SKM-1 treated with dmso at 0.1 percent for 144 hours (cell line): ENCODE measurements at regions not wholly inside any gene's neighbourhood (a gene's known extent, or its start where the extent isn't known, plus 50 kb on each side); places are given as distances from the start of the nearest gene placed in this dataset.
"Not testable (repeated sequence)": the region's sequence is repeated elsewhere in the genome, so short reads cannot be mapped to it uniquely, and the experiment has no call there.

Experiments used
- DNase-seq: peaks from one replicate; lab custom pipeline; 2025; ENCODE audit not compliant: unreplicated experiment; lab: John Stamatoyannopoulos, UW

DNA sequence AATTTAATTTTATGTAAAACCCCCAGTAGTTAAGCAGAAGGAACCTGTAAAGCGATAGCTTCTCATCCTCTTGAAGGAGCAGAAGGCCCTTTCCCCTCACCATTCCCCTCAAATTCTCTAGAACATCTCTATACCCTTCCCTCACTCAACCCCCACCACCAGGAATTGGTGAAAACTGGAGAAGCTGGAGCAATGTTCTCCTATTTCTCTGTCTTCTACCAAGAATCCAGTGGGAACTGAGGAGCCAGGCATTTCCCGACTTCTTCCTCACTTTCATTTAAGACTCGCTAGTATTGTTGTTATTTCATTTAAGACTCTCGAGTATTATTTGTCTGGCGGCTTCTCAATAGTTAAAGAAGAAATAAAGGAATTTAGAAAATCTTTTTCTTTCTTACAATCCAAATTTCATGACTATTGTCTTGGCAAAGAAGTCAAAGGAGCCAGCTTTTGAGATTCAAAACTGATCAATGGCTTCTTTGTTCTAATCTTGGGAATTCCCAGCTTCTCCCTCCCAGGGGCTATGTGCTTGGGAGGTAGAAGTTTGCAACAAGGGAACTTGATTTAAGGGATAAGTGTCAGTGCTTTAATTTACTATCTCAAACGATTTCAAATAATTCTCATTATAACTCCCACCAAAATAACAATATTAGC, 253.3 kb upstream of the ADGRL2 start:
- DNase-seq: no peak

DNA sequence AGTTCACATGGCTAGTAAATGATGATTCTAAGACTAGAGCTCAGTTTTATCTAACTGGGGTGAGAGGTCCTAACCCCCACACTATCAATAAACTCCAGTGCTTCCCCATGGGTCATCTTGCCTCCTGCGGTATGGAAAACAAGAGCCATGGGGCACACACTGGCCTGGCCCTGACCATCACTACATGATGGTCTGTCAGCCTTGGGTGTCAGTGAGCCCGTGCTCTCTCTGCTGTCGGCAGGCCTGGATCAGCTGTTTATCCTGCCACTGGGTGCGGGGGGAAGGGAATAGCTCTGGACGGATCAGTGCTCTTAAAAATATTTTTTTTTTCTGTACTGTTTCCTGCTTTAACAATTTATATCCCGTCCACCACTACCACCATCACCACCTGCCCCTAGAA, 255.0 kb upstream of the ADGRL2 start:
- no peak for DNase-seq

DNA sequence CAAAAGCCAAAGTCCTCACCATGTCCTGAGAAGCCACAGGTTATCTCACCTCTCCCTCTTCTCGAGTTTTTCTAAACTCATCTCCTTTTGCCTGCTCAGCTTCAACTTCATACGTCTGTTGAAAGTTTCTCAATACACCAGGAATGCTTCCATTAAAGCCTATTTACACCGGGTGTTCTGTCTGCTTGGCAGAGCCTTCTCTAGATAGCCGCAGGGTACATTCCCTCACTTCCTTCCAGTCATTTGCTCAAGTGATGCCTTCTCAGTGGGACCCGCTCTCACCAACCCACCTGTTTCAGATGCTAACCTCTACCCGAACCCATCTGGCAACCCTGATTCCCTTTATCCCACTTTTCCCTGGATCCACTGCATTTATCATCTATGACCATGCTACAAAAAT, 257.0 kb upstream of the ADGRL2 start:
- no peak for DNase-seq

DNA sequence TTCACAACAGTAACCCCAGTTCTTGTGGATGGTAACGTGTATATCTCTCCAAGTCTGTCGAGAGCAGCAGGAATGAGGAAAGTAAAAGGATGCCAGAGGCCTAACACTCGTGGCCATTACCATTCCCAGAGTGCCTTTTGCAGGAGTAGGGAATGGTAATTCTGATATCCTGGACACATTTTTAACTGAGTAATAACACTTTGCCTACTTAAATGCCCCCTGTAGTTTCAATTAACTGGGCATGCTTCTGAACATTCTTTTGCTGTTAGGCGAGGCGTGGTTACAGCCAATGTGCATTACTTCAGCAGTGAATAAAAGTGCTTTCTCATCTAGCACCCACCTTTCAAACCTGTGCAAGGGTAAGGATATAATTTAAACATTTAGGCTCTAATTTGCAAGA, 258.5 kb upstream of the ADGRL2 start:
- DNase-seq: no peak

DNA sequence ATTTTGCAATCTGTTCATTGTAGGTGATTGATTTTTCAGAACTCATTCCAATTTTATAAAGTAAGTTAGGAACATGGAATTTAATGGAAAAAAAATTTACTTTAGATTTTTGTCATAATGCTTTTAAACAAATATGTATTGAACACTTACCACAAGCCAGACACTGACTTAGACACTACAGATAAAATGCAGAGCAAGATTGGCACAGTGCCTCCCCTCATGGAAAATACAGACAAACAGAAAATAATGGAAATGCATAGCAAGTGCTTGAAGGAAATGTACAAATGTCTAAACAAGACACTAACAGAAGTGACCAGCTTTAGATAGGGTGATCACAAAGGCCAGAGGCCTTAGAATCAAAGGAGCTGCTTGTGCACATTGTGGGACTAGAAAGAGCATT, 260.5 kb upstream of the ADGRL2 start:
- no peak for DNase-seq

DNA sequence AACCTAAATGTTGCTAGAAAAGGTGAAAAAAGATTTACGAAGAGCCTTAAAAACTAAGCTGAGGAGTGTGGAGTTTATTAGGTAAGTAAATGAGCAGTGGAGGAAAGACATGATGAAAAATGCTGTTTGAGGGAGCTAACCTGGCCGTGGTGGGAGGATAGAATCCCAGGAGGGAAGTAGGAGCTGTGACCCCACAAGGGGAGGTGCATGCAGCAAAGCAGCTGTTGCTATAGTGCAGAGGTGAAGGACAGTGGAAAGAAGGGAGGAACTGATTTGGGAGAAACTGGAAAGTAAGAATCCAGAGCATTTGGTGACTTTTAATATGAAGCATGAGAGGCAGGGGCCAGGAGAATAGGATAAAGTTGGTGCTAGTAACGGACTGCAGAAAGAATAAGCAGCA, 271.7 kb upstream of the ADGRL2 start:
- no peak for DNase-seq

DNA sequence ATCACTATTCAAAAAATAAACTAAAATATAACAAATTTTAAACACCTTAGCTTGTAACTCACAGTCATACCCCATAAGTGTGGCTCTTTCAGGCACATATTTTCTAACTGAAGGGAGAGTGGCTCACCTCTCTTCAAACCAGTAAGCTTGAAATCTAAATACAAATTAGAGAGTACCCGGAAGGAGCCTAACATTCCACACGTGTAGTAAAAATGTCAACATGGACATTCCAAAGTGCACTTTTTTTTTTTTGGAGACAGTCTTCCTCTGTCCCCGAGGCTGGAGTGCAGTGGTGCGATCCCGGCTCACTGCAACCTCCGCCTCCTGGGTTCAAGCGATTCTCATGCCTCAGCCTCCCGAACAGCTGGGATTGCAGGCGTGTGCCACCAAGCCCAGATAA, 275.6 kb upstream of the ADGRL2 start:
- no peak for DNase-seq

DNA sequence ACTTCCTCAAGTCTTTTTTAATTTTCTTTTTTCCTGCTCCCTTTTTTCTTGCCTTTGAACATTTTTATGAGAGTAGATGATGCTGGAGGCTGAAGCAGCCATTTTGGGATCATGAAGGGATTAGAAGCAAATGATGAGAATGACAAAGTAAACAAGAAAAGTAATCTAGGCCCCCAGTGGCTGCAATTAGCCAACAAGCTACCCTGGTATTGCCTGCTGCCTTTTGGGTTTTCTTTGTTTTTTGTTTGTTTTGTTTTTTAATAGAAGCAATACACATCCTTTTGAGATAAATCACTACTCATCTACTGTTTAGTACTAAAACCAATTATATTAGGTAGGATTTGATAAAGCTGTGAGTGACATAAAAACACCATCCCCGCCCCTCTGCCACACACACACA, 280.7 kb upstream of the ADGRL2 start:
- DNase-seq: no peak

DNA sequence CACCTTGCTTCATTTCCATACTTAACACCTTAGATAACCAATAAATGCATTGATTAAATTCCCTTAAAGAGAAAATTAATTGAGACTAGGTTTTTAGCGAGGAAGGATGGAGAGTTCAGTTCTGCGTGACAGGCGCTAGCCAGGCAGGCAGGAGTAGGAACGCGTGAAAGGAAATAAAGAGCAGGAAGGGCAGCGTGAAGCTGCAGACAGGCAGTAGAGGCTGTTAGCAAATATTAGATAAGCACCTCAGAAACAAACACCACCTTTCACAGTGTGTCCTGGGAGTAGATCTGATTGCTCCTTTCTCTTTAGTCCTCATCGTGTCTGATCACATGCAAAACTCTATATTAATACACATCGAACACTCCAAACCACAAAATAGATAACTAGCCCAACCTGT, 282.7 kb upstream of the ADGRL2 start:
- no peak for DNase-seq

DNA sequence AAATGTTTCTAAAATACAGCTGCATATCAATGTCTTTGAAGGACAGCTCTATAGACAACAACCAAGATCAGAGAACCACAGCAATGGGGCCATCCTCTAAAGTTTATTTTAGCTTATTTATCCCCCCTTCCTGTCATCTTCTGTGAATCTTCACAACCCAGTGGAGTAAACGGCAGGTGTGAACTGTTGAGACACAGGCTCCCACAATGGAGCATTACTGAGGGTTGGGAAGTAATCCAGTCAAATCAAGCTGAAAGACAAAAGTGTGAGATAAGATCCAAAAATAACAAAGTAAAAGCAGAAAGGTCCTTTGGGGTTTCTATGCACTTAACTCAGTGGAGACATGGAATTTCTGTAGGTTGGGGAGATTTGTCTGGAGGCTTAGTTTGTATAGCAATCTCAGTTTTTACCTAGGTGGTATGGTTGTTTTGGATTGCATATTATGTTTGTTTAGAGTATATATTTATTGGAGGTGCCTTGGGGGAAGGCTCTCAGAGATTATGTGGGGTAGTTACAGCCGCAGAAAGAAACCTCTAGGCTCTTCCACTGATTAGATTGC, 286.9 kb upstream of the ADGRL2 start:
- no peak for DNase-seq

DNA sequence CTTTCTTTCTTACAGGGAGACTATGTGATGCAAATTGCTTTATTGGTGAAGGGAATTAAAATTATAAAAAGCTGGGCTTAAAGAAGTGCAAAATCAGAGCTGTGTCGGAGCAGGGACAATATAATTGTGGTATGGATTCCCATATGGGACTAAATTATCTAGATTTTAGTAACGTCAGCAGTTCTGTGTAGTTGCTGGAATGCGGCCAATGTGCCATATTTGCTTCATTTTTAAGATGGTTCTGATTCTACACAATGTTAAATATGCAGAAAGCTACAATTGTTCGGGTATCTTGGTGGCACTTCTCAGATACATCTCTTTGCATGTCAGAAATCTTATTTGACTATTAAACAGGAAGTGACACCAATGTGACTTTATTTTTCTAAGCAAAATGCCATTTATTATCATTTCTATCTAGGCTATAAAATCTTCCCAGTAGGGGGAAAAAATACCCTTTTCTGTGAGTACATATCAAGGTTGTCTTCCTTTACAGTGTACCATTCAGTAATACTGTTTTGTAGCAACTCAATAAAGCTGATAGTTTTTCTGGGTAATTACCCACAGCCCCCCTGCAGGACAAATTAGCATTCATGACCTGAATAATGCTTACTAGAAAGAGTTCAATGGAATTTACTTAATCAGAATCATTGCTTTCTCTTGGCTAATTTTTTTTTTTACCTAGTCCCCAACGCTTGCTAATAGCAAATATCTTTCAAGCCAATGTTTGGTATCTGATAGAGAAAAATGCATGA, 288.3 kb upstream of the ADGRL2 start:
- DNase-seq: no peak

DNA sequence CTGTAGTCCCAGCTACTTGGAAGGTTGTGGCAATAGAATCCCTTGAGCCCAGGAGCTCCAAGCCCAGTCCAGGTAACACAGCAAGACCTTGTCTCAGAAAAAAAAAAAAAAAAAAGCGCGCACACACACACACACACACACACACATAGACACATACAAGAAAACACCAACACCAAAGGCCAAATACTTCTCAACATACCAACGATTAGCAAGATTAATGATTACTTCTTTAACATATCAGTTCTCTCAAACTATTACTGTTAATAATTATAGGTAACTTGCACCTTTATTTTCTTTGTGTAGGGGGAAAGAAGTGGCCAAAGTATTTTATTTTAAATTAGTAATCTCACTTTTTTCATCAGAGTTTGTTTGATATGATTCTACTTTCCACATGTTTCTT, 289.5 kb upstream of the ADGRL2 start:
- no peak for DNase-seq

DNA sequence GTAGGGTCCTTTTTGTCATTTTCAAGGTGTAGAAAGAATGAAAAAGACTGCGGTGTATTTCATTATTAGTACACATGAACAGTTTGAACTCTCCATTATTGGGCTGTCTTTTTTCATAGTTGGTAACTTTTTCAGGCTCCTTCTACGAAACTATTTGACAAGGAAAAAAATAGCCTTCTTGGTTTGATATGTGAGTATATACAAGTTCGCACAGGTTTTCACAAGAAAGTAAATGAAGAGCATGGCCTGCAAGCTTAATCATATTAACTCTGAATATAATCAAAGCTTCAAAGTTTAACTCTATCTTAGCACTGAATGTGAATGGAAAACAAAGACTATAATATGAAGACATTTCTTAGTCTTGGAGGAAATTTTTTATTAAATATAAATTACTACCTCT, 290.0 kb upstream of the ADGRL2 start:
- no peak for DNase-seq

DNA sequence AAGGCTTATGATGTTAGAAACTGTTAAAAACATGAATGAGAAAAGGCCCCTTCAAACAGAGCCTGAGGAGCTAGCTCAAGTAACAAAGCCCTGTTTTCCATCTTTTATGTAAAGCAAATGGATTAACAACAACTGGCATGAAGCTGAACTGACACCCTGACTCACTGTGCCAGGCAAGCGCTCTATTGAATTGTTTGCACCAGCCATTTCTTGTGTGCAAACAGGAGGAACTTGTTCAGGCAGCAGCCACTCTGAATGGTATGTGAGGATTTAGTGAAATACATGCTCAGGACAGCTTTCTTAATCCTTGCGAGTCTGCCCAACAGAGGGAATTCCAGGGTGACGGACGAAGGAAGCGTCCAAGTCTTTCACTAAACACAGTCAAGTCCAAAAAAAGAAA, 291.1 kb upstream of the ADGRL2 start:
- no peak for DNase-seq

DNA sequence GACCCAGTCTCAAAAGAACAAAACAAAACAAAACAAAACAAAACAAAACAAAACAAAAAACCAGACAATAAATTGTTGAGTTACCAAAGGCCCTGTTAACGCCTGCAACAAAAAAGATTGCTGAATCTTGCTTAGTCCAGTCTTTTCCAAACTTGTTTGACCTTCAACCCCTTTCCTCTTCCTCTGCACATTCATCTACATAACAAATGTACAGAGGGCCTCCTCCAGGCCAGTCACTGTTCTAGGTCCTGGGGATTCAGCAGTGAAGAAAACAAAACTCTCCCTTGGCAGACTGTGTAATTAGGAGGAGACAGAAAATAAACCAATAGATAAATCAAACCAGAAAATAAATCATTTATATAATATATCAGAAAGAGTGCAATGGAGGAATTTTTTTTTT, 294.0 kb upstream of the ADGRL2 start:
- no peak for DNase-seq

DNA sequence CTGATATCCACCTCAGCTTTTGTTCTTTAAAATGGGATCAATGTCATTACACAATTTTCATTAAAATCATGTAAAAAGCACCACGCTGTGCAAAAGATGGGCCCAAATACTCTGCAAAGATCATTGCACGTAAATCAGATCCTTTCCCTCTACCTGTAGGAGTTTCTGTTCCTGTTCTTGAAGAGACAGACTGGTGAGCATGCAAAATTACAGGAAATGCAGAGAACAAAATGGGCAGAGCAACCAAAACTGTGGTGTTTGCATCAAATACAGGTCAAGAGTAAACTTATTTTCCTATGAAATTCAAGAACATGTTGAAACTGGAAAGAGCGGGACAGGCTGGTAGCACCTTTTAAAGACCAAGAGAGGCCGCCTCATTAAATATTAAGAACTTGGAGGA, 294.9 kb upstream of the ADGRL2 start:
- DNase-seq: no peak

DNA sequence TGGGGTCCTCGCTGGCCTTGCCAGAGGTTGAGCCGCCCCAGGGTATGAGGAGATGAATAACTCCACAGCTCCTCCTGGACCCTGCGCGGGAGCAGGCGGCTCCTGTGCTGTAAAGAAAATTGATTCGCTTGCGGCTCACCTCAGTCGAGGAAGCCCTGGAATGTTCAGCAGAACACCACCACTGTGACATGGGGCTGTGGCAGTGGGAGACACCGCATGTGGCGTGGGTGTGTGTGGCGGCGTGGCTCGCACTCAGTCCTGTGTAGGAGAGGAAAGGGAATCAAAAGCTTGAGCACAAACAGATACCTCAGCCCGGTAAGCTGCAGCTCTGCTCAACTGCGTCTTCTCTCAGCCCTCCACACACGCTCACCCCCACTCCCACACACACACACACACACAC, 295.9 kb upstream of the ADGRL2 start:
- DNase-seq: not testable (repeated sequence)

DNA sequence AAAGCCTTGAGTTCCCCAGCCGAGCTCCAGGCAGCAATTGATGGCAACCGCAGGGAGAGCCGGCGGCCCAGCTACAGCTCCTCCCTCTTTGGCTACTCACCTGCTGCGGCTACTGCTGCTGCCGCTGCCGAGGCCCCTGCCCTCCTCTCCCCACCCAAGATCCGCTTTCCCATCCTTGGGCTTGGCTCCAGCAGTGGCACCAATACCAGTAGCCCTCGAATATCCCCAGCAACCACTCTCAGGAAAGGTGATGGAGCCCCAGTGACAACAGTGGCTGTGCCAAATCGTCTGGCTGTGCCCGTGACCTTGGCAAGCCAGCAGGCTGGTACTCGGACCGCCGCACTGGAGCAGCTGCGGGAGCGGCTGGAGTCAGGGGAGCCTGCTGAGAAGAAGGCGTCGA, 298.0 kb upstream of the ADGRL2 start:
- DNase-seq: not testable (repeated sequence)

DNA sequence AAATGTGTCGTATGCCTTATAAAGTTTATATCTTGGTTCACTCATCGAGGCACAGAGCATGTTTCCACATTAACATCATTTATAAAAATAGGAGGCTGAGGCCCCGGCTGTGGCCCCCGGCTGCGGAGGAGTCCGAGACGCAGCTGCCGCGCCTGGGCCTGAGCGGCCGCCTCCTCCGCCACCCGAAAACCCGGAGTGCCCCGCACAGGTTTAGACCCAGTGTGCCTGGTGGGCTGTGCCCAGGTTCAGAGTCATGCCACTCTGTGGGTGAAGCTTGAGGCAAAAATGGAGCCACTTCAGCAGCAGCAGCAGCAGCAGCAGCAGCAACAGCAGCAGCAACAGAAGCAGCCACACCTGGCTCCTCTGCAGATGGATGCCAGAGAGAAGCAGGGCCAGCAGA, 299.2 kb upstream of the ADGRL2 start:
- not testable (repeated sequence) for DNase-seq

DNA sequence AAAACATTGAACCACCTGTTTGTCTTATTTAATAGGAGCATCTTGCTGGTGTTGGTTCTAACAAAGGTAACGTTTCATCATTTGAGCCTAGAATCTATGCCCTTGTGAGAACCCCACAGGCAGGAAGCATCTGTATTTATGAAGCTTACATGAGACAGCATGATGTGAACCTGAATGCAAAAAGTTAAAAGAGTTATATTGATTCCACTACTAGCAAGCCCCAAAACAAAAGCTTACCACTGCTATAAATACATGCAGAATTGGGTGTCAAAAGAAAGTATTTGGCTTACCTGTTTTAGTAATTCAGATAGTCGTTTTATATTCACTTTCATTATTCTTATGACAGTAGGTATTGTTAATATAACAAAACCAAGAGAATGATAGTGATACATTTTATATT, 301.2 kb upstream of the ADGRL2 start:
- DNase-seq: no peak

DNA sequence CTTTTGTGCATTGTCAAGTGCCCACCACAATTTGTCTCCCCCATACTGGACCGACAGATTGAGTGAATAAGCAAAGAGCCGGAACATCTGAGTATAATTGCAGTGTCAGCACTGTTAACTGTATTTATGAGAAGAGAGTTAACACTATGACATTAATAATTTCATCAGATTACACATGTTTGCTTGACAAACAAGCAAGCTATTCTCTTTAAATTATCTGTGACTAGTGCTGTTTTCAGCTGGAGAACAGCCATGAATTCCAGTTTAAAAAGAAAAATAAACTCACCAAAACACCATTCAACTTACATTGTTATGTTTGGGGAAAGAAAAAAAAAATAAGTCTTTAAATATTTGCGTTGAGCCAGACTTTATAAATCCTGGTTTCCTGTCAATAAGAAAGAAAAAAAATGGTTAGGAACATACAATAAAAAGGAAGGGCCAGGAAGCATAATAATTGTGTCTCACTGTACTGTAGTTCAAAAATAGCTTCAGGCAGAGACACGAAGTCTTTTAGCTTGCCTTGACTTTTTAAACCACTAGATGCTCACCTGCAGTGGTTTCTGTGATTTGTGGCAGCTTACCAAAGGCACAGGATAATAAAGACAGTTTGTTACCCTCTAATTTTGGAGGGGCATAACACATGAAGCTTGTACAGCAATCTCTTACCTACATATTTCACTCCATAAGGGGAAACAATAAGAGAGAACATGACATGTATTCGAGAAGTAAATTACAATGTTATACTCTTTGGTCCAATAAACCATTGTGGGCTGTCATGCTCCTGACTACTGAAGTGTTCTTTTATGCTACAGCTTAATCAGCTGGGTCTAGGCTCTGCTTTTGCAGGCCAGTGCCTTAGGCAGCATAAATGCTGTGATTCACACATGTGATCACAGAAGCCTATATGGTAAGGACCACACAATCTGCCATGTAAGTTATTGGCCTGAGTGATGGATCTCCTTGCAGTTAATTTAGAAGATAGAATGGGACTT, 302.0 kb upstream of the ADGRL2 start:
- no peak for DNase-seq
